WTC11 (cell line): ENCODE measurements at regions not wholly inside any gene's neighbourhood (a gene's known extent, or its start where the extent isn't known, plus 50 kb on each side); places are given as distances from the start of the nearest gene placed in this dataset.

Source experiments
- ATAC-seq: fragments of 200-7000 bp; cut with Tn5 transposase; 2 replicates; pipeline ENCODE4 v1.10.0; 2021; ENCODE audit warnings: mild to moderate bottlenecking, moderate library complexity
- CTCF ChIA-PET: fragments of 300-600 bp; sonication (Branson Sonifier 250); formaldehyde crosslinking; loops from one replicate; lab custom pipeline; 2021; ENCODE audit warnings: antibody characterized with exemption; lab: Charles Lee
- POLR2A ChIA-PET: fragments of 350-600 bp; sonication (Branson Sonifier 250); formaldehyde crosslinking; loops from one replicate; lab custom pipeline; 2021; ENCODE audit warnings: antibody characterized with exemption; lab: Charles Lee
- DNase-seq: peaks from one replicate; pipeline ENCODE4 v3.0.0; 2021; ENCODE audit warnings: low spot score
- H3K27ac Mint-ChIP-seq: 2 replicates; pipeline ENCODE4 v1.8.0; 2021; ENCODE audit warnings: mixed read lengths
- H3K27me3 Mint-ChIP-seq: 2 replicates; pipeline ENCODE4 v1.8.0; 2021; ENCODE audit warnings: low read depth, mild to moderate bottlenecking, moderate library complexity, mixed read lengths
- H3K36me3 Mint-ChIP-seq: 2 replicates; pipeline ENCODE4 v1.8.0; 2021; ENCODE audit warnings: mixed read lengths
- H3K4me1 Mint-ChIP-seq: 2 replicates; pipeline ENCODE4 v1.8.0; 2022; ENCODE audit warnings: mixed read lengths
- H3K4me3 Mint-ChIP-seq: 2 replicates; pipeline ENCODE4 v1.8.0; 2021; ENCODE audit warnings: mild to moderate bottlenecking, moderate library complexity, mixed read lengths
- H3K9me3 Mint-ChIP-seq: 2 replicates; pipeline ENCODE4 v1.8.0; 2021; ENCODE audit warnings: mixed read lengths
- ELF4 ChIP-seq: sonication (generic); formaldehyde crosslinking; IDR thresholded peaks from 2 replicates; pipeline ENCODE4 v1.8.1; 2022; ENCODE audit warnings: low read depth, mild to moderate bottlenecking, moderate library complexity, missing genetic modification reagents
- ETV6 ChIP-seq: sonication (generic); formaldehyde crosslinking; IDR thresholded peaks from 2 replicates; pipeline ENCODE4 v1.8.1; 2022; ENCODE audit warnings: mild to moderate bottlenecking, missing genetic modification reagents
- IRF2 ChIP-seq: sonication (generic); formaldehyde crosslinking; IDR thresholded peaks from 2 replicates; pipeline ENCODE4 v1.8.0; 2022; ENCODE audit warnings: low read depth, missing genetic modification reagents, borderline replicate concordance
- NFYB ChIP-seq: sonication (generic); formaldehyde crosslinking; conservative IDR thresholded peaks from 2 replicates; pipeline ENCODE4 v1.8.0; 2022; ENCODE audit warnings: low read depth, missing genetic modification reagents
- OVOL2 ChIP-seq: fragments of 250-450 bp; sonication (Bioruptor Pico); IDR thresholded peaks from 2 replicates; pipeline ENCODE4 v1.9.0; 2021; ENCODE audit warnings: mild to moderate bottlenecking, borderline replicate concordance
- RELA ChIP-seq: sonication (generic); formaldehyde crosslinking; IDR thresholded peaks from 2 replicates; pipeline ENCODE4 v1.8.1; 2022; ENCODE audit warnings: missing genetic modification reagents, mild to moderate bottlenecking, borderline replicate concordance
- SMAD4 ChIP-seq: sonication (generic); formaldehyde crosslinking; IDR thresholded peaks from 2 replicates; pipeline ENCODE4 v1.8.0; 2022; ENCODE audit warnings: mild to moderate bottlenecking, missing genetic modification reagents
- TCF7 ChIP-seq: sonication (generic); formaldehyde crosslinking; IDR thresholded peaks from 2 replicates; pipeline ENCODE4 v1.8.0; 2022; ENCODE audit warnings: mild to moderate bottlenecking, low read depth, missing genetic modification reagents, moderate library complexity
- TEAD1 ChIP-seq: sonication (generic); formaldehyde crosslinking; IDR thresholded peaks from 2 replicates; pipeline ENCODE4 v1.8.0; 2022; ENCODE audit warnings: mild to moderate bottlenecking, missing genetic modification reagents
- TP53 ChIP-seq: sonication (generic); formaldehyde crosslinking; IDR thresholded peaks from 2 replicates; pipeline ENCODE4 v1.8.1; 2023; ENCODE audit warnings: mild to moderate bottlenecking, missing genetic modification reagents
- ZNF121 ChIP-seq: sonication (generic); formaldehyde crosslinking; IDR thresholded peaks from 2 replicates; pipeline ENCODE4 v1.8.0; 2023; ENCODE audit warnings: missing genetic modification reagents
- ZNF138 ChIP-seq: sonication (generic); formaldehyde crosslinking; conservative IDR thresholded peaks from 2 replicates; pipeline ENCODE4 v1.8.1; 2022; ENCODE audit warnings: mild to moderate bottlenecking, moderate library complexity, missing genetic modification reagents
- ZNF219 ChIP-seq: sonication (generic); formaldehyde crosslinking; IDR thresholded peaks from 2 replicates; pipeline ENCODE4 v1.8.0; 2023; ENCODE audit warnings: missing genetic modification reagents, mild to moderate bottlenecking, borderline replicate concordance
- ZNF232 ChIP-seq: sonication (generic); formaldehyde crosslinking; IDR thresholded peaks from 2 replicates; pipeline ENCODE4 v1.8.0; 2022; ENCODE audit warnings: mild to moderate bottlenecking, missing genetic modification reagents
- ZNF263 ChIP-seq: sonication (generic); formaldehyde crosslinking; IDR thresholded peaks from 2 replicates; pipeline ENCODE4 v1.8.1; 2022; ENCODE audit warnings: low read depth, mild to moderate bottlenecking, moderate library complexity, missing genetic modification reagents
- TF ChIP-seq, protein P1 (sequence below): sonication (generic); formaldehyde crosslinking; IDR thresholded peaks from 2 replicates; pipeline ENCODE4 v1.8.1; 2023; ENCODE audit warnings: mild to moderate bottlenecking, moderate library complexity, missing genetic modification reagents
- TF ChIP-seq, protein P2 (sequence below): sonication (generic); formaldehyde crosslinking; IDR thresholded peaks from 2 replicates; pipeline ENCODE4 v1.8.0; 2023; ENCODE audit warnings: mild to moderate bottlenecking, missing genetic modification reagents
- TF ChIP-seq, protein P3 (sequence below): sonication (generic); formaldehyde crosslinking; IDR thresholded peaks from 2 replicates; pipeline ENCODE4 v1.8.0; 2022; ENCODE audit warnings: mild to moderate bottlenecking, missing genetic modification reagents
- TF ChIP-seq, protein P4 (sequence below): sonication (generic); formaldehyde crosslinking; IDR thresholded peaks from 2 replicates; pipeline ENCODE4 v1.8.1; 2023; ENCODE audit warnings: mild to moderate bottlenecking, missing genetic modification reagents
- TF ChIP-seq, protein P5 (sequence below): sonication (generic); formaldehyde crosslinking; conservative IDR thresholded peaks from 2 replicates; pipeline ENCODE4 v1.8.1; 2022; ENCODE audit warnings: mild to moderate bottlenecking, missing genetic modification reagents
- TF ChIP-seq, protein P6 (sequence below): sonication (generic); formaldehyde crosslinking; IDR thresholded peaks from 2 replicates; pipeline ENCODE4 v1.8.1; 2022; ENCODE audit warnings: mild to moderate bottlenecking, missing genetic modification reagents, moderate library complexity, borderline replicate concordance
- TF ChIP-seq, protein P7 (sequence below): sonication (generic); formaldehyde crosslinking; IDR thresholded peaks from 2 replicates; pipeline ENCODE4 v1.8.1; 2022; ENCODE audit warnings: low read depth, missing genetic modification reagents, borderline replicate concordance
- TF ChIP-seq, protein P8 (sequence below): fragments of 250-450 bp; sonication (Bioruptor Pico); IDR thresholded peaks from 2 replicates; pipeline ENCODE4 v2.1.2; 2022; ENCODE audit warnings: mild to moderate bottlenecking, moderate library complexity

DNA sequence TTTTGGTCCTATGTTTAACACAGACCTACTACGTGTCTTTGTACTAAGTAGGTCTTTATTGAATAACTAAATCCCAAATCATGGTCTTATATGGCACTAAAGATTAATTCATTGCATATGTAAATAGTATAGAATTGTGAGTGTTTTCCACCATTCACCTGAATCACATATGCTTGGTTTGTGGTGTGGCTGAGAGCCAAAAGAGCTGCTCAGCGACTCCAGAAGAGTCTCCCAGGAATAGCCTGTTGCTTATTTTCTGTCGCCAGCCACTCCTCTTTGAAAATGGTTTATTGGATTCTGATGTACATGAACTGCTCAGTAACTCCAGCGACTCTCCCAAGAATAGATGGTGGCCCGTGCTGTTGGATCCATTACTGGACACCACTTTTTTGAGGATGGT lies 184.5 kb downstream of the CLCN4 start:
- H3K4me1 Mint-ChIP-seq: 0 out of 2 replicates have a peak, but pooled peaks cover 4% of the 10 kb centered on the region
- H3K36me3 Mint-ChIP-seq: no peaks in the 10 kb centered on the region
- H3K9me3 Mint-ChIP-seq: no peaks in the 10 kb centered on the region
- no peak for TF ChIP-seq NFYB
- TF ChIP-seq, protein P1, sequence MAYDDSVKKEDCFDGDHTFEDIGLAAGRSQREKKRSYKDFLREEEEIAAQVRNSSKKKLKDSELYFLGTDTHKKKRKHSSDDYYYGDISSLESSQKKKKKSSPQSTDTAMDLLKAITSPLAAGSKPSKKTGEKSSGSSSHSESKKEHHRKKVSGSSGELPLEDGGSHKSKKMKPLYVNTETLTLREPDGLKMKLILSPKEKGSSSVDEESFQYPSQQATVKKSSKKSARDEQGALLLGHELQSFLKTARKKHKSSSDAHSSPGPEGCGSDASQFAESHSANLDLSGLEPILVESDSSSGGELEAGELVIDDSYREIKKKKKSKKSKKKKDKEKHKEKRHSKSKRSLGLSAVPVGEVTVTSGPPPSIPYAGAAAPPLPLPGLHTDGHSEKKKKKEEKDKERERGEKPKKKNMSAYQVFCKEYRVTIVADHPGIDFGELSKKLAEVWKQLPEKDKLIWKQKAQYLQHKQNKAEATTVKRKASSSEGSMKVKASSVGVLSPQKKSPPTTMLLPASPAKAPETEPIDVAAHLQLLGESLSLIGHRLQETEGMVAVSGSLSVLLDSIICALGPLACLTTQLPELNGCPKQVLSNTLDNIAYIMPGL (CRISPR knock-in tag): no peak
- TF ChIP-seq RELA (CRISPR knock-in tag): no peak
- no peak for TF ChIP-seq ZNF219 (CRISPR knock-in tag)
- no peak for TF ChIP-seq ZNF263 (CRISPR knock-in tag)
- TF ChIP-seq SMAD4 (CRISPR knock-in tag): no peak
- TF ChIP-seq ZNF121 (CRISPR knock-in tag): no peak
- no peak for TF ChIP-seq TCF7 (CRISPR knock-in tag)
- TF ChIP-seq, protein P2, sequence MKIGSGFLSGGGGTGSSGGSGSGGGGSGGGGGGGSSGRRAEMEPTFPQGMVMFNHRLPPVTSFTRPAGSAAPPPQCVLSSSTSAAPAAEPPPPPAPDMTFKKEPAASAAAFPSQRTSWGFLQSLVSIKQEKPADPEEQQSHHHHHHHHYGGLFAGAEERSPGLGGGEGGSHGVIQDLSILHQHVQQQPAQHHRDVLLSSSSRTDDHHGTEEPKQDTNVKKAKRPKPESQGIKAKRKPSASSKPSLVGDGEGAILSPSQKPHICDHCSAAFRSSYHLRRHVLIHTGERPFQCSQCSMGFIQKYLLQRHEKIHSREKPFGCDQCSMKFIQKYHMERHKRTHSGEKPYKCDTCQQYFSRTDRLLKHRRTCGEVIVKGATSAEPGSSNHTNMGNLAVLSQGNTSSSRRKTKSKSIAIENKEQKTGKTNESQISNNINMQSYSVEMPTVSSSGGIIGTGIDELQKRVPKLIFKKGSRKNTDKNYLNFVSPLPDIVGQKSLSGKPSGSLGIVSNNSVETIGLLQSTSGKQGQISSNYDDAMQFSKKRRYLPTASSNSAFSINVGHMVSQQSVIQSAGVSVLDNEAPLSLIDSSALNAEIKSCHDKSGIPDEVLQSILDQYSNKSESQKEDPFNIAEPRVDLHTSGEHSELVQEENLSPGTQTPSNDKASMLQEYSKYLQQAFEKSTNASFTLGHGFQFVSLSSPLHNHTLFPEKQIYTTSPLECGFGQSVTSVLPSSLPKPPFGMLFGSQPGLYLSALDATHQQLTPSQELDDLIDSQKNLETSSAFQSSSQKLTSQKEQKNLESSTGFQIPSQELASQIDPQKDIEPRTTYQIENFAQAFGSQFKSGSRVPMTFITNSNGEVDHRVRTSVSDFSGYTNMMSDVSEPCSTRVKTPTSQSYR (CRISPR knock-in tag): no peak
- TF ChIP-seq, protein P3, sequence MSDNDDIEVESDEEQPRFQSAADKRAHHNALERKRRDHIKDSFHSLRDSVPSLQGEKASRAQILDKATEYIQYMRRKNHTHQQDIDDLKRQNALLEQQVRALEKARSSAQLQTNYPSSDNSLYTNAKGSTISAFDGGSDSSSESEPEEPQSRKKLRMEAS (CRISPR knock-in tag): no peak
- TF ChIP-seq, protein P4, sequence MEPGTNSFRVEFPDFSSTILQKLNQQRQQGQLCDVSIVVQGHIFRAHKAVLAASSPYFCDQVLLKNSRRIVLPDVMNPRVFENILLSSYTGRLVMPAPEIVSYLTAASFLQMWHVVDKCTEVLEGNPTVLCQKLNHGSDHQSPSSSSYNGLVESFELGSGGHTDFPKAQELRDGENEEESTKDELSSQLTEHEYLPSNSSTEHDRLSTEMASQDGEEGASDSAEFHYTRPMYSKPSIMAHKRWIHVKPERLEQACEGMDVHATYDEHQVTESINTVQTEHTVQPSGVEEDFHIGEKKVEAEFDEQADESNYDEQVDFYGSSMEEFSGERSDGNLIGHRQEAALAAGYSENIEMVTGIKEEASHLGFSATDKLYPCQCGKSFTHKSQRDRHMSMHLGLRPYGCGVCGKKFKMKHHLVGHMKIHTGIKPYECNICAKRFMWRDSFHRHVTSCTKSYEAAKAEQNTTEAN: no peak
- no peak for TF ChIP-seq ETV6 (CRISPR knock-in tag)
- TF ChIP-seq, protein P5, sequence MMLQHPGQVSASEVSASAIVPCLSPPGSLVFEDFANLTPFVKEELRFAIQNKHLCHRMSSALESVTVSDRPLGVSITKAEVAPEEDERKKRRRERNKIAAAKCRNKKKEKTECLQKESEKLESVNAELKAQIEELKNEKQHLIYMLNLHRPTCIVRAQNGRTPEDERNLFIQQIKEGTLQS (CRISPR knock-in tag): no peak
- TF ChIP-seq ZNF232 (CRISPR knock-in tag): no peak
- no peak for TF ChIP-seq IRF2 (CRISPR knock-in tag)
- no peak overlapping the region for H3K27ac Mint-ChIP-seq
- no peak overlapping the region for H3K4me3 Mint-ChIP-seq
- CTCF ChIA-PET: no interaction called here
- ATAC-seq (no peak), DNase-seq (no peak)
- POLR2A ChIA-PET: no interaction called here
- H3K27me3 Mint-ChIP-seq: no peaks in the 10 kb centered on the region

DNA sequence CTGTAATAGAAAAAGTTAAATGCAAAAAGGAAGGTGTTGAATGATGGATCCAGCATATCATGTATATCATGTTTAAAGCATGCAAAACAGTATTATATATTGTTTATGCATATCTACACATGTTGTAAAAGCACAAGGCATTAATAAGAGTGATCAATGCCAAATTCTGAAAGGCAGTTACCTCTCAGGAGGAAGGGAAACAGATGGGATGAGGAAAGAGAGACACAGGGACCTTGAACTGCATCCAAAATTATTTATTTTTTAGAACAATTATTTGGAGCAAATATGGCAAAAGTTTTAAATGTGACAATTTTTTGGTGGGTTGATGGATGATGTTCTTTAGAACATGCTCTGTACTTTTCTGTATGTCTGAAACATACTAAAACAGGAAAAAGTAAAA lies 193.4 kb downstream of the CLCN4 start:
- POLR2A ChIA-PET: no interaction called here
- TF ChIP-seq OVOL2 (CRISPR knock-in tag) (no peak), ZNF263 (CRISPR knock-in tag) (no peak), ELF4 (CRISPR knock-in tag) (no peak), ZNF138 (CRISPR knock-in tag) (no peak), TP53 (no peak), ZNF232 (CRISPR knock-in tag) (no peak), TEAD1 (CRISPR knock-in tag) (no peak)
- TF ChIP-seq, protein P6, sequence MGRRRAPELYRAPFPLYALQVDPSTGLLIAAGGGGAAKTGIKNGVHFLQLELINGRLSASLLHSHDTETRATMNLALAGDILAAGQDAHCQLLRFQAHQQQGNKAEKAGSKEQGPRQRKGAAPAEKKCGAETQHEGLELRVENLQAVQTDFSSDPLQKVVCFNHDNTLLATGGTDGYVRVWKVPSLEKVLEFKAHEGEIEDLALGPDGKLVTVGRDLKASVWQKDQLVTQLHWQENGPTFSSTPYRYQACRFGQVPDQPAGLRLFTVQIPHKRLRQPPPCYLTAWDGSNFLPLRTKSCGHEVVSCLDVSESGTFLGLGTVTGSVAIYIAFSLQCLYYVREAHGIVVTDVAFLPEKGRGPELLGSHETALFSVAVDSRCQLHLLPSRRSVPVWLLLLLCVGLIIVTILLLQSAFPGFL (CRISPR knock-in tag): no peak
- TF ChIP-seq, protein P7, sequence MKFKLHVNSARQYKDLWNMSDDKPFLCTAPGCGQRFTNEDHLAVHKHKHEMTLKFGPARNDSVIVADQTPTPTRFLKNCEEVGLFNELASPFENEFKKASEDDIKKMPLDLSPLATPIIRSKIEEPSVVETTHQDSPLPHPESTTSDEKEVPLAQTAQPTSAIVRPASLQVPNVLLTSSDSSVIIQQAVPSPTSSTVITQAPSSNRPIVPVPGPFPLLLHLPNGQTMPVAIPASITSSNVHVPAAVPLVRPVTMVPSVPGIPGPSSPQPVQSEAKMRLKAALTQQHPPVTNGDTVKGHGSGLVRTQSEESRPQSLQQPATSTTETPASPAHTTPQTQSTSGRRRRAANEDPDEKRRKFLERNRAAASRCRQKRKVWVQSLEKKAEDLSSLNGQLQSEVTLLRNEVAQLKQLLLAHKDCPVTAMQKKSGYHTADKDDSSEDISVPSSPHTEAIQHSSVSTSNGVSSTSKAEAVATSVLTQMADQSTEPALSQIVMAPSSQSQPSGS (CRISPR knock-in tag): no peak
- TF ChIP-seq, protein P8, sequence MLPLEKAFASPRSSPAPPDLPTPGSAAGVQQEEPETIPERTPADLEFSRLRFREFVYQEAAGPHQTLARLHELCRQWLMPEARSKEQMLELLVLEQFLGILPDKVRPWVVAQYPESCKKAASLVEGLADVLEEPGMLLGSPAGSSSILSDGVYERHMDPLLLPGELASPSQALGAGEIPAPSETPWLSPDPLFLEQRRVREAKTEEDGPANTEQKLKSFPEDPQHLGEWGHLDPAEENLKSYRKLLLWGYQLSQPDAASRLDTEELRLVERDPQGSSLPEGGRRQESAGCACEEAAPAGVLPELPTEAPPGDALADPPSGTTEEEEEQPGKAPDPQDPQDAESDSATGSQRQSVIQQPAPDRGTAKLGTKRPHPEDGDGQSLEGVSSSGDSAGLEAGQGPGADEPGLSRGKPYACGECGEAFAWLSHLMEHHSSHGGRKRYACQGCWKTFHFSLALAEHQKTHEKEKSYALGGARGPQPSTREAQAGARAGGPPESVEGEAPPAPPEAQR: no peak
- TF ChIP-seq, protein P2 (CRISPR knock-in tag): no peak

More for the DNA sequence above, 193.4 kb downstream of the CLCN4 start:
- no peak for ATAC-seq
- Mint-ChIP-seq H3K4me1 (no peaks in the 10 kb centered on the region), H3K9me3 (peaks cover 3% of the 10 kb centered on the region), H3K27ac (no peak overlapping the region), H3K4me3 (no peak overlapping the region), H3K27me3 (peaks cover 5% of the 10 kb centered on the region), H3K36me3 (no peaks in the 10 kb centered on the region)
- CTCF ChIA-PET: no interaction called here
- no peak for DNase-seq
